Neural cell (in vitro differentiated cells): ENCODE measurements at regions not wholly inside any gene's neighbourhood (a gene's known extent, or its start where the extent isn't known, plus 50 kb on each side); places are given as distances from the start of the nearest gene placed in this dataset.

Experiments used
- CTCF ChIP-seq: fragments of 450-650 bp; IDR thresholded peaks from 2 replicates; pipeline ENCODE4 v1.5.1; 2014; ENCODE audit warnings: antibody characterized with exemption, mild to moderate bottlenecking, moderate library complexity; ENCODE audit not compliant: poor library complexity, severe bottlenecking
- EP300 ChIP-seq: fragments of 450-650 bp; conservative IDR thresholded peaks from 2 replicates; pipeline ENCODE4 v1.6.1; 2014; ENCODE audit warnings: antibody characterized with exemption, mild to moderate bottlenecking, moderate library complexity; ENCODE audit not compliant: poor library complexity, severe bottlenecking
- EZH2 ChIP-seq: fragments of 200-600, 300-800 bp; shearing (Covaris generic), sonication (generic); IDR thresholded peaks from 2 replicates; pipeline ENCODE4 v1.6.1; 2014; ENCODE audit warnings: antibody characterized with exemption, low read length, borderline replicate concordance, mild to moderate bottlenecking; ENCODE audit not compliant: insufficient read depth, poor library complexity, severe bottlenecking
- MXI1 ChIP-seq: fragments of 450-650 bp; conservative IDR thresholded peaks from 2 replicates; pipeline ENCODE4 v1.6.1; 2014; ENCODE audit warnings: antibody characterized with exemption, mild to moderate bottlenecking; ENCODE audit not compliant: poor library complexity, severe bottlenecking
- POLR2AphosphoS5 ChIP-seq: IDR thresholded peaks from 2 replicates; pipeline ENCODE4 v1.6.1; 2012
- RAD21 ChIP-seq: fragments of 450-650 bp; conservative IDR thresholded peaks from 2 replicates; pipeline ENCODE4 v1.6.1; 2014; ENCODE audit warnings: antibody characterized with exemption, mild to moderate bottlenecking, moderate library complexity
- SMC3 ChIP-seq: fragments of 450-650 bp; conservative IDR thresholded peaks from 2 replicates; pipeline ENCODE4 v1.6.1; 2014; ENCODE audit warnings: antibody characterized with exemption, mild to moderate bottlenecking, moderate library complexity; ENCODE audit not compliant: poor library complexity
- TAF1 ChIP-seq: IDR thresholded peaks from 2 replicates; pipeline ENCODE4 v1.6.1; 2012; ENCODE audit warnings: low read depth
- TF ChIP-seq, protein P1 (sequence below): IDR thresholded peaks from 2 replicates; pipeline ENCODE4 v1.6.1; 2012; ENCODE audit warnings: borderline replicate concordance

DNA sequence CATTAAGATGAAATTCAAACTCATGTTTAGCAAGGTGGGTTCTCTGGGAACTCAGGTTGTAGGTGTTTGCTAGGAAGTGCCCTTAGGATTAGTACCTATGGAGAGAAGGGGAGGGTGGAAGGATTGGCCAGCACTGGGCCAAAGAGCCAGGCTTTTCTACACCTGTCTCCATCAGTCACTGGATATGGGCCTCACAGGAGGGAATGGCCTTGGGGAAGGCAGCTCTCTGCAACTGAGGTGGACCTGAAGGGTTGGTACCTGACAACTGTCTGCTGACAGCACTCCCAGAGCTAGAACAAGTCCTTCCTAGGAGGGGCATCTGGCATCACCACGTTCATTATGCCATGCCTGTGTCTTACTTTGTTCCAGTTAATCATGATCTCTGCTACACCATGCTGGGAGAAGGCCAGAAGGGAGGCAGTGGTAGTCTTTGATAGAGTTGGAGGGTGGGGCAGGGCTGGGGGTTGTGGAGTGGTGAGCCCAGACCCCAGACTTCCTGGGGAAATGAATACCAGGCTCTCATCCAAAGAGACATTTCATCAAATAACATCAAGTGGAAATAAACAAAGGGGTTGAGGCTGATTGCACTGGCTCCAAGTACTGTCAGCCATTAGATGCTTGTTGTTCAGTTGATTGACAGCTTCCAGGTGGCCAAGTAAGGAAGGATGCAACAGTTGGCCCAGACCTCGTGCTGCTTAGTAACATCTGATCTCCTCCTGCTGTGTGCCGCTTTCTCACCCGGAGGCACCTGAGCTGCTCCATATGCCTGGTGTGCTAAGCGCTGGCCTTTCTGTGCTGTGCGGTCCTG, 70.6 kb upstream of the PIK3CG start:
- TF ChIP-seq EP300 (no peak), EZH2 (no peak), CTCF (no peak), TAF1 (no peak), POLR2AphosphoS5 (no peak), RAD21 (no peak), MXI1 (no peak), SMC3 (no peak)
- TF ChIP-seq, protein P1, sequence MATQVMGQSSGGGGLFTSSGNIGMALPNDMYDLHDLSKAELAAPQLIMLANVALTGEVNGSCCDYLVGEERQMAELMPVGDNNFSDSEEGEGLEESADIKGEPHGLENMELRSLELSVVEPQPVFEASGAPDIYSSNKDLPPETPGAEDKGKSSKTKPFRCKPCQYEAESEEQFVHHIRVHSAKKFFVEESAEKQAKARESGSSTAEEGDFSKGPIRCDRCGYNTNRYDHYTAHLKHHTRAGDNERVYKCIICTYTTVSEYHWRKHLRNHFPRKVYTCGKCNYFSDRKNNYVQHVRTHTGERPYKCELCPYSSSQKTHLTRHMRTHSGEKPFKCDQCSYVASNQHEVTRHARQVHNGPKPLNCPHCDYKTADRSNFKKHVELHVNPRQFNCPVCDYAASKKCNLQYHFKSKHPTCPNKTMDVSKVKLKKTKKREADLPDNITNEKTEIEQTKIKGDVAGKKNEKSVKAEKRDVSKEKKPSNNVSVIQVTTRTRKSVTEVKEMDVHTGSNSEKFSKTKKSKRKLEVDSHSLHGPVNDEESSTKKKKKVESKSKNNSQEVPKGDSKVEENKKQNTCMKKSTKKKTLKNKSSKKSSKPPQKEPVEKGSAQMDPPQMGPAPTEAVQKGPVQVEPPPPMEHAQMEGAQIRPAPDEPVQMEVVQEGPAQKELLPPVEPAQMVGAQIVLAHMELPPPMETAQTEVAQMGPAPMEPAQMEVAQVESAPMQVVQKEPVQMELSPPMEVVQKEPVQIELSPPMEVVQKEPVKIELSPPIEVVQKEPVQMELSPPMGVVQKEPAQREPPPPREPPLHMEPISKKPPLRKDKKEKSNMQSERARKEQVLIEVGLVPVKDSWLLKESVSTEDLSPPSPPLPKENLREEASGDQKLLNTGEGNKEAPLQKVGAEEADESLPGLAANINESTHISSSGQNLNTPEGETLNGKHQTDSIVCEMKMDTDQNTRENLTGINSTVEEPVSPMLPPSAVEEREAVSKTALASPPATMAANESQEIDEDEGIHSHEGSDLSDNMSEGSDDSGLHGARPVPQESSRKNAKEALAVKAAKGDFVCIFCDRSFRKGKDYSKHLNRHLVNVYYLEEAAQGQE = no peak
